ENCODE measurements at regions not wholly inside any gene's neighbourhood (a gene's known extent, or its start where the extent isn't known, plus 50 kb on each side); places are given as distances from the start of the nearest gene placed in this dataset.
"Not testable (repeated sequence)": the region's sequence is repeated elsewhere in the genome, so short reads cannot be mapped to it uniquely, and the experiment has no call there.

- no peak for DNase-seq
- Mint-ChIP-seq H3K4me3 (no peak overlapping the region), H3K27me3 (peaks cover 0 to 12% of the 10 kb centered on the region in 2 donors), H3K27ac (no peak overlapping the region), H3K9me3 (no peaks in the 10 kb centered on the region), H3K4me1 (ENCODE audit: low read depth in 2 of 2) (peaks cover 4% of the 10 kb centered on the region in 2 donors), H3K36me3 (ENCODE audit: insufficient read depth) (no peaks in the 10 kb centered on the region)
- ATAC-seq (replicated peaks), result no peak
Observed at GRCh38 chr7:138317044-138317596, 142.9 kb upstream of the TRIM24 start.

- ATAC-seq (replicated peaks) (no peak), DNase-seq (no peak)
- Mint-ChIP-seq H3K4me1 (ENCODE audit: low read depth in 2 of 2) (no peaks in the 10 kb centered on the region), H3K27ac (no peak overlapping the region), H3K36me3 (ENCODE audit: insufficient read depth) (no peaks in the 10 kb centered on the region), H3K4me3 (no peak overlapping the region), H3K27me3 (peaks cover 0 to 7% of the 10 kb centered on the region in 2 donors), H3K9me3 (peaks cover 7 to 8% of the 10 kb centered on the region in 2 donors)
Observed at GRCh38 chr7:138324941-138325340, 135.1 kb upstream of the TRIM24 start.

GRCh38 chr7:138325434-138325833 lies 134.6 kb upstream of the TRIM24 start:
- Mint-ChIP-seq H3K27me3 (peaks cover 0 to 10% of the 10 kb centered on the region in 2 donors), H3K4me3 (no peak overlapping the region), H3K36me3 (ENCODE audit: insufficient read depth) (no peaks in the 10 kb centered on the region), H3K4me1 (ENCODE audit: low read depth in 2 of 2) (no peaks in the 10 kb centered on the region), H3K27ac (no peak overlapping the region), H3K9me3 (peaks cover 8 to 9% of the 10 kb centered on the region in 2 donors)
- DNase-seq, result no peak
- no peak for ATAC-seq (replicated peaks)

- DNase-seq (no peak), ATAC-seq (replicated peaks) (no peak)
- Mint-ChIP-seq H3K9me3 (peaks cover 8 to 9% of the 10 kb centered on the region in 2 donors), H3K36me3 (ENCODE audit: insufficient read depth) (no peaks in the 10 kb centered on the region), H3K27ac (no peak overlapping the region), H3K4me1 (ENCODE audit: low read depth in 2 of 2) (no peaks in the 10 kb centered on the region), H3K4me3 (no peak overlapping the region), H3K27me3 (peaks cover 0 to 10% of the 10 kb centered on the region in 2 donors)
Observed at GRCh38 chr7:138328215-138328614, 131.8 kb upstream of the TRIM24 start.

- H3K4me3 Mint-ChIP-seq; H3K27ac Mint-ChIP-seq; DNase-seq; H3K27me3 Mint-ChIP-seq; ATAC-seq (replicated peaks); H3K36me3 Mint-ChIP-seq (ENCODE audit: insufficient read depth); H3K4me1 Mint-ChIP-seq (ENCODE audit: low read depth in 2 of 2): not testable (repeated sequence)
- peaks cover 9 to 12% of the 10 kb centered on the region in 2 donors for H3K9me3 Mint-ChIP-seq
Observed at GRCh38 chr7:138332850-138333249, 127.2 kb upstream of the TRIM24 start.

GRCh38 chr7:138338361-138338760 lies 121.7 kb upstream of the TRIM24 start:
- DNase-seq, result no peak
- no peaks in the 10 kb centered on the region for H3K4me1 Mint-ChIP-seq (ENCODE audit: low read depth in 2 of 2)
- no peaks in the 10 kb centered on the region for H3K27me3 Mint-ChIP-seq
- no peak overlapping the region for H3K27ac Mint-ChIP-seq
- H3K36me3 Mint-ChIP-seq (ENCODE audit: insufficient read depth), result no peaks in the 10 kb centered on the region
- no peak overlapping the region for H3K4me3 Mint-ChIP-seq
- ATAC-seq (replicated peaks), result no peak
- peaks cover 6 to 11% of the 10 kb centered on the region in 2 donors for H3K9me3 Mint-ChIP-seq

GRCh38 chr7:138339229-138339628 lies 120.8 kb upstream of the TRIM24 start:
- peaks cover 5 to 15% of the 10 kb centered on the region in 2 donors for H3K9me3 Mint-ChIP-seq
- DNase-seq; H3K27ac Mint-ChIP-seq; H3K4me1 Mint-ChIP-seq (ENCODE audit: low read depth in 2 of 2); ATAC-seq (replicated peaks); H3K4me3 Mint-ChIP-seq; H3K27me3 Mint-ChIP-seq; H3K36me3 Mint-ChIP-seq (ENCODE audit: insufficient read depth): not testable (repeated sequence)

GRCh38 chr7:138342990-138343389 lies 117.1 kb upstream of the TRIM24 start:
- H3K36me3 Mint-ChIP-seq (ENCODE audit: insufficient read depth), result no peaks in the 10 kb centered on the region
- H3K27me3 Mint-ChIP-seq, result no peaks in the 10 kb centered on the region
- H3K9me3 Mint-ChIP-seq, result peaks cover 10 to 33% of the 10 kb centered on the region in 2 donors
- DNase-seq (no peak), ATAC-seq (replicated peaks) (no peak)
- no peak overlapping the region for H3K27ac Mint-ChIP-seq
- H3K4me1 Mint-ChIP-seq (ENCODE audit: low read depth in 2 of 2), result no peaks in the 10 kb centered on the region
- H3K4me3 Mint-ChIP-seq, result no peak overlapping the region

GRCh38 chr7:138345567-138345966 lies 114.5 kb upstream of the TRIM24 start:
- no peaks in the 10 kb centered on the region for H3K36me3 Mint-ChIP-seq (ENCODE audit: insufficient read depth)
- no peak overlapping the region for H3K4me3 Mint-ChIP-seq
- ATAC-seq (replicated peaks) (no peak), DNase-seq (no peak)
- peaks cover 9 to 25% of the 10 kb centered on the region in 2 donors for H3K9me3 Mint-ChIP-seq
- no peaks in the 10 kb centered on the region for H3K4me1 Mint-ChIP-seq (ENCODE audit: low read depth in 2 of 2)
- H3K27ac Mint-ChIP-seq, result no peak overlapping the region
- no peaks in the 10 kb centered on the region for H3K27me3 Mint-ChIP-seq

GRCh38 chr7:138346975-138347374 lies 113.1 kb upstream of the TRIM24 start:
- Mint-ChIP-seq H3K4me1 (ENCODE audit: low read depth in 2 of 2) (no peaks in the 10 kb centered on the region), H3K36me3 (ENCODE audit: insufficient read depth) (no peaks in the 10 kb centered on the region), H3K27me3 (no peaks in the 10 kb centered on the region), H3K27ac (no peak overlapping the region), H3K4me3 (no peak overlapping the region), H3K9me3 (peaks cover 14 to 31% of the 10 kb centered on the region in 2 donors)
- no peak for DNase-seq
- no peak for ATAC-seq (replicated peaks)

- Mint-ChIP-seq H3K4me1 (ENCODE audit: low read depth in 2 of 2) (no peaks in the 10 kb centered on the region), H3K27me3 (no peaks in the 10 kb centered on the region), H3K27ac (no peak overlapping the region), H3K36me3 (ENCODE audit: insufficient read depth) (peaks cover 3% of the 10 kb centered on the region), H3K4me3 (no peak overlapping the region), H3K9me3 (peaks cover 12 to 21% of the 10 kb centered on the region in 2 donors)
- ATAC-seq (replicated peaks) (no peak), DNase-seq (no peak)
Observed at GRCh38 chr7:138349841-138350700, 110.0 kb upstream of the TRIM24 start.

- H3K27me3 Mint-ChIP-seq, result no peaks in the 10 kb centered on the region
- ATAC-seq (replicated peaks), result no peak
- no peak overlapping the region for H3K27ac Mint-ChIP-seq
Observed at GRCh38 chr7:138350701-138351357, 109.2 kb upstream of the TRIM24 start.

GRCh38 chr7:138352570-138353461 lies 107.2 kb upstream of the TRIM24 start:
- Mint-ChIP-seq H3K4me1 (ENCODE audit: low read depth in 2 of 2) (no peaks in the 10 kb centered on the region), H3K9me3 (peaks cover 8% of the 10 kb centered on the region in 2 donors), H3K27ac (no peak overlapping the region), H3K27me3 (no peaks in the 10 kb centered on the region), H3K36me3 (ENCODE audit: insufficient read depth) (peaks cover 6% of the 10 kb centered on the region), H3K4me3 (no peak overlapping the region)
- ATAC-seq (replicated peaks) (no peak), DNase-seq (no peak)

More at GRCh38 chr7:138350701-138351357, 109.2 kb upstream of the TRIM24 start:
- DNase-seq, result no peak
- Mint-ChIP-seq H3K36me3 (ENCODE audit: insufficient read depth) (peaks cover 3% of the 10 kb centered on the region), H3K4me3 (no peak overlapping the region), H3K9me3 (peaks cover 12 to 15% of the 10 kb centered on the region in 2 donors), H3K4me1 (ENCODE audit: low read depth in 2 of 2) (no peaks in the 10 kb centered on the region)

Measured in effector memory CD8-positive, alpha-beta T cell (primary cell).